Memory B cell (primary cell): ENCODE measurements at regions not wholly inside any gene's neighbourhood (a gene's known extent, or its start where the extent isn't known, plus 50 kb on each side); places are given as distances from the start of the nearest gene placed in this dataset.
"Not testable (repeated sequence)": the region's sequence is repeated elsewhere in the genome, so short reads cannot be mapped to it uniquely, and the experiment has no call there.

Source experiments
- ATAC-seq: fragments of 150-1000 bp; cut with Tn5 transposase; 2 replicates; pipeline ENCODE4 v1.10.0; 2021; ENCODE audit warnings: low read depth, mild to moderate bottlenecking, moderate library complexity
- DNase-seq, 2 donors: peaks; one replicate each; pipeline ENCODE4 v3.0.0; 2022; ENCODE audit warnings: low spot score in 2 of 2
- H3K27ac Mint-ChIP-seq: one replicate; pipeline ENCODE4 v1.8.0; 2022; ENCODE audit warnings: mild to moderate bottlenecking, moderate library complexity, mixed read lengths
- H3K27me3 Mint-ChIP-seq: one replicate; pipeline ENCODE4 v1.8.0; 2022; ENCODE audit warnings: mixed read lengths
- H3K36me3 Mint-ChIP-seq: one replicate; pipeline ENCODE4 v1.8.0; 2022; ENCODE audit warnings: mild to moderate bottlenecking, mixed read lengths
- H3K4me1 Mint-ChIP-seq: one replicate; pipeline ENCODE4 v1.8.0; 2022; ENCODE audit warnings: mixed read lengths
- H3K4me3 Mint-ChIP-seq: one replicate; pipeline ENCODE4 v1.8.0; 2022; ENCODE audit warnings: mild to moderate bottlenecking, moderate library complexity, mixed read lengths
- H3K9me3 Mint-ChIP-seq: one replicate; pipeline ENCODE4 v1.8.0; 2022; ENCODE audit warnings: mixed read lengths

- H3K4me3 Mint-ChIP-seq, result no peak overlapping the region
- H3K27me3 Mint-ChIP-seq, result no peaks in the 10 kb centered on the region
- H3K36me3 Mint-ChIP-seq, result no peaks in the 10 kb centered on the region
Observed at GRCh38 chr6:23841116-23841515, 284.9 kb upstream of the NRSN1 start.

GRCh38 chr6:23842760-23843159, 283.3 kb upstream of the NRSN1 start:
- no peak for ATAC-seq
- Mint-ChIP-seq H3K9me3 (peaks cover 9% of the 10 kb centered on the region), H3K36me3 (no peaks in the 10 kb centered on the region), H3K27ac (no peak overlapping the region), H3K4me3 (no peak overlapping the region), H3K4me1 (no peaks in the 10 kb centered on the region), H3K27me3 (no peaks in the 10 kb centered on the region)
- DNase-seq, result no peak

More at GRCh38 chr6:23841116-23841515, 284.9 kb upstream of the NRSN1 start:
- ATAC-seq (no peak), DNase-seq (no peak)
- H3K27ac Mint-ChIP-seq, result no peak overlapping the region
- H3K9me3 Mint-ChIP-seq, result peaks cover 9% of the 10 kb centered on the region
- H3K4me1 Mint-ChIP-seq, result no peaks in the 10 kb centered on the region

- Mint-ChIP-seq H3K9me3 (no peaks in the 10 kb centered on the region), H3K27ac (no peak overlapping the region), H3K4me3 (no peak overlapping the region), H3K36me3 (no peaks in the 10 kb centered on the region), H3K27me3 (no peaks in the 10 kb centered on the region), H3K4me1 (no peaks in the 10 kb centered on the region)
- DNase-seq (no peak), ATAC-seq (no peak)
Observed at GRCh38 chr6:23851522-23851921, 274.5 kb upstream of the NRSN1 start.

GRCh38 chr6:23853566-23854133, 272.4 kb upstream of the NRSN1 start:
- not testable (repeated sequence) for ATAC-seq, H3K4me1 Mint-ChIP-seq, H3K27me3 Mint-ChIP-seq, H3K9me3 Mint-ChIP-seq, DNase-seq, H3K4me3 Mint-ChIP-seq, H3K27ac Mint-ChIP-seq, H3K36me3 Mint-ChIP-seq

GRCh38 chr6:23854154-23854553, 271.9 kb upstream of the NRSN1 start:
- ATAC-seq, H3K27me3 Mint-ChIP-seq, H3K9me3 Mint-ChIP-seq, H3K4me1 Mint-ChIP-seq, H3K4me3 Mint-ChIP-seq, H3K36me3 Mint-ChIP-seq, DNase-seq, H3K27ac Mint-ChIP-seq: not testable (repeated sequence)

GRCh38 chr6:23855497-23856116, 270.4 kb upstream of the NRSN1 start:
- no peaks in the 10 kb centered on the region for H3K27me3 Mint-ChIP-seq
- H3K27ac Mint-ChIP-seq, result no peak overlapping the region
- ATAC-seq, result no peak
- H3K36me3 Mint-ChIP-seq, result no peaks in the 10 kb centered on the region
- no peaks in the 10 kb centered on the region for H3K4me1 Mint-ChIP-seq
- no peak for DNase-seq
- peaks cover 9% of the 10 kb centered on the region for H3K9me3 Mint-ChIP-seq
- no peak overlapping the region for H3K4me3 Mint-ChIP-seq

- Mint-ChIP-seq H3K27ac (no peak overlapping the region), H3K9me3 (peaks cover 3% of the 10 kb centered on the region), H3K27me3 (no peaks in the 10 kb centered on the region), H3K4me3 (no peak overlapping the region), H3K36me3 (no peaks in the 10 kb centered on the region), H3K4me1 (no peaks in the 10 kb centered on the region)
- DNase-seq, result no peak
- ATAC-seq, result no peak
Observed at GRCh38 chr6:23870496-23870895, 255.5 kb upstream of the NRSN1 start.

GRCh38 chr6:23873161-23873560, 252.9 kb upstream of the NRSN1 start:
- Mint-ChIP-seq H3K9me3 (peaks cover 2% of the 10 kb centered on the region), H3K4me1 (no peaks in the 10 kb centered on the region), H3K27me3 (no peaks in the 10 kb centered on the region), H3K4me3 (no peak overlapping the region), H3K27ac (no peak overlapping the region), H3K36me3 (no peaks in the 10 kb centered on the region)
- ATAC-seq (no peak), DNase-seq (no peak)

- Mint-ChIP-seq H3K27me3 (no peaks in the 10 kb centered on the region), H3K4me3 (no peak overlapping the region), H3K36me3 (no peaks in the 10 kb centered on the region), H3K4me1 (no peaks in the 10 kb centered on the region), H3K27ac (no peak overlapping the region), H3K9me3 (peaks cover 4% of the 10 kb centered on the region)
- ATAC-seq (no peak), DNase-seq (no peak)
Observed at GRCh38 chr6:23875006-23875405, 251.0 kb upstream of the NRSN1 start.

GRCh38 chr6:23879816-23880215, 246.2 kb upstream of the NRSN1 start:
- Mint-ChIP-seq H3K4me1 (no peaks in the 10 kb centered on the region), H3K27me3 (no peaks in the 10 kb centered on the region), H3K36me3 (no peaks in the 10 kb centered on the region), H3K9me3 (peaks cover 6% of the 10 kb centered on the region), H3K4me3 (no peak overlapping the region), H3K27ac (no peak overlapping the region)
- no peak for ATAC-seq
- no peak for DNase-seq

GRCh38 chr6:23890543-23891227, 235.3 kb upstream of the NRSN1 start:
- no peak overlapping the region for H3K27ac Mint-ChIP-seq
- peaks cover 7% of the 10 kb centered on the region for H3K9me3 Mint-ChIP-seq
- no peak overlapping the region for H3K4me3 Mint-ChIP-seq
- no peaks in the 10 kb centered on the region for H3K4me1 Mint-ChIP-seq
- DNase-seq (no peak), ATAC-seq (no peak)
- no peaks in the 10 kb centered on the region for H3K36me3 Mint-ChIP-seq
- H3K27me3 Mint-ChIP-seq, result no peaks in the 10 kb centered on the region

- Mint-ChIP-seq H3K4me3 (no peak overlapping the region), H3K36me3 (no peaks in the 10 kb centered on the region), H3K27ac (no peak overlapping the region), H3K4me1 (no peaks in the 10 kb centered on the region), H3K27me3 (no peaks in the 10 kb centered on the region), H3K9me3 (peaks cover 10% of the 10 kb centered on the region)
- ATAC-seq (no peak), DNase-seq (no peak)
Observed at GRCh38 chr6:23905133-23905815, 220.7 kb upstream of the NRSN1 start.

- H3K27ac Mint-ChIP-seq, result no peak overlapping the region
- H3K36me3 Mint-ChIP-seq, result no peaks in the 10 kb centered on the region
- H3K9me3 Mint-ChIP-seq, result peaks cover 8% of the 10 kb centered on the region
- no peak for DNase-seq
- no peaks in the 10 kb centered on the region for H3K4me1 Mint-ChIP-seq
- no peak overlapping the region for H3K4me3 Mint-ChIP-seq
- no peak for ATAC-seq
- no peaks in the 10 kb centered on the region for H3K27me3 Mint-ChIP-seq
Observed at GRCh38 chr6:23910420-23910819, 215.6 kb upstream of the NRSN1 start.

GRCh38 chr6:23927935-23928334, 198.1 kb upstream of the NRSN1 start:
- Mint-ChIP-seq H3K9me3 (peaks cover 4% of the 10 kb centered on the region), H3K27ac (no peak overlapping the region), H3K4me1 (no peaks in the 10 kb centered on the region), H3K4me3 (no peak overlapping the region), H3K27me3 (peaks cover 2% of the 10 kb centered on the region), H3K36me3 (no peaks in the 10 kb centered on the region)
- ATAC-seq, result no peak
- no peak for DNase-seq
